Stimulated activated CD8-positive, alpha-beta memory T cell treated with anti-CD3 and anti-CD28 coated beads, Interleukin-12 subunit alpha, Interleukin-12 subunit beta, amount 100 ng/mL, for 4 hours (primary cell): ENCODE measurements at regions not wholly inside any gene's neighbourhood (a gene's known extent, or its start where the extent isn't known, plus 50 kb on each side); places are given as distances from the start of the nearest gene placed in this dataset.

Source experiments
- DNase-seq: peaks from one replicate; pipeline ENCODE4 v3.0.0-alpha.2; 2020; ENCODE audit warnings: low read depth

GRCh38 chr6:138608896-138609295, 109.6 kb upstream of the NHSL1 start:
- no peak for DNase-seq

GRCh38 chr6:138609801-138610430, 110.6 kb upstream of the NHSL1 start:
- no peak for DNase-seq

- DNase-seq: no peak
These were observed 111.5 kb upstream of the NHSL1 start for GRCh38 chr6:138610816-138611215.

- no peak for DNase-seq
These were observed 114.9 kb upstream of the NHSL1 start for GRCh38 chr6:138614151-138614550.

- DNase-seq: no peak
These were observed 118.9 kb upstream of the NHSL1 start for GRCh38 chr6:138618168-138618567.

GRCh38 chr6:138620630-138621029, 121.3 kb upstream of the NHSL1 start:
- DNase-seq: no peak

- no peak for DNase-seq
These were observed 123.7 kb upstream of the NHSL1 start for GRCh38 chr6:138622967-138623366.

GRCh38 chr6:138631566-138631965, 132.3 kb upstream of the NHSL1 start:
- no peak for DNase-seq

- DNase-seq: no peak
These were observed 135.7 kb upstream of the CCDC28A start for GRCh38 chr6:138637822-138638221.

- DNase-seq: no peak
These were observed 135.0 kb upstream of the CCDC28A start for GRCh38 chr6:138638604-138639003.

GRCh38 chr6:138640028-138640427, 133.5 kb upstream of the CCDC28A start:
- DNase-seq: no peak

GRCh38 chr6:138643210-138643609, 130.4 kb upstream of the CCDC28A start:
- no peak for DNase-seq

- DNase-seq: no peak
These were observed 127.5 kb upstream of the CCDC28A start for GRCh38 chr6:138645976-138646640.

GRCh38 chr6:138647006-138647405, 126.6 kb upstream of the CCDC28A start:
- DNase-seq: no peak

- DNase-seq: no peak
These were observed 125.4 kb upstream of the CCDC28A start for GRCh38 chr6:138648127-138648526.

- no peak for DNase-seq
These were observed 122.1 kb upstream of the CCDC28A start for GRCh38 chr6:138651491-138651890.

- no peak for DNase-seq
These were observed 120.7 kb upstream of the CCDC28A start for GRCh38 chr6:138652824-138653223.

GRCh38 chr6:138653435-138653834, 120.1 kb upstream of the CCDC28A start:
- no peak for DNase-seq

- no peak for DNase-seq
These were observed 118.6 kb upstream of the CCDC28A start for GRCh38 chr6:138654715-138655634.

GRCh38 chr6:138655828-138656227, 117.7 kb upstream of the CCDC28A start:
- DNase-seq: no peak

- DNase-seq: no peak
These were observed 117.1 kb upstream of the CCDC28A start for GRCh38 chr6:138656364-138657064.

GRCh38 chr6:138657065-138657425, 116.5 kb upstream of the CCDC28A start:
- no peak for DNase-seq
